Vagina (tissue), 2 donors: ENCODE measurements at regions not wholly inside any gene's neighbourhood (a gene's known extent, or its start where the extent isn't known, plus 50 kb on each side); places are given as distances from the start of the nearest gene placed in this dataset.

Source experiments
- DNase-seq, 2 donors: peaks; one replicate each; pipeline ENCODE4 v3.0.0-alpha.2; 2017; ENCODE audit errors: extremely low spot score in 2 of 2
- H3K27ac ChIP-seq: fragments of 200-600 bp; sonication (generic); one replicate; pipeline ENCODE4 v1.5.1; 2019
- H3K27me3 ChIP-seq: fragments of 200-600 bp; sonication (generic); one replicate; pipeline ENCODE4 v1.5.1; 2019
- H3K36me3 ChIP-seq, 2 donors: fragments of 200-600 bp; sonication (generic); one replicate each; pipeline ENCODE4 v1.5.1; 2017 to 2019
- H3K4me1 ChIP-seq: fragments of 200-600 bp; sonication (generic); one replicate; pipeline ENCODE4 v1.5.1; 2019
- H3K4me3 ChIP-seq, 2 donors: fragments of 200-600 bp; sonication (generic); 1 replicate in 1 of 2; 2 replicates in 1 of 2; pipeline ENCODE4 v1.5.1; 2016 to 2019
- H3K9me3 ChIP-seq: fragments of 200-600 bp; sonication (generic); one replicate; pipeline ENCODE4 v1.5.1; 2019
- CTCF ChIP-seq, 3 experiments: fragments of 450-650 bp in 2 of 3; fragments of 200-600 bp in 1 of 3; sonication (generic) in 1 of 3; IDR thresholded peaks; one replicate each; pipeline ENCODE4 v1.5.1; 2017 to 2019; ENCODE audit warnings: antibody characterized with exemption in 3 of 3, mild to moderate bottlenecking in 2 of 3, moderate library complexity in 2 of 3
- POLR2A ChIP-seq, 2 donors: fragments of 450-650 bp; IDR thresholded peaks; one replicate each; pipeline ENCODE4 v1.6.1; 2017; ENCODE audit warnings: antibody characterized with exemption in 2 of 2, mild to moderate bottlenecking in 2 of 2, moderate library complexity in 2 of 2
- POLR2AphosphoS5 ChIP-seq, 2 donors: sonication (generic); formaldehyde crosslinking; IDR thresholded peaks; one replicate each; pipeline ENCODE4 v1.9.0; 2017; ENCODE audit warnings: antibody characterized with exemption in 2 of 2, mild to moderate bottlenecking in 2 of 2, low read depth in 1 of 2; ENCODE audit not compliant: insufficient read depth in 1 of 2
- intact Hi-C: fragments of 100-400 bp; cut with DNase I; formaldehyde crosslinking; loops from one replicate; pipeline ENCODE4 v1.15.1; 2023

- Histone ChIP-seq H3K36me3 (no peaks in the 10 kb centered on the region), H3K4me3 (no peak overlapping the region), H3K27me3 (no peaks in the 10 kb centered on the region), H3K27ac (no peak overlapping the region), H3K9me3 (no peaks in the 10 kb centered on the region), H3K4me1 (no peaks in the 10 kb centered on the region)
- DNase-seq = no peak
- TF ChIP-seq CTCF (IDR thresholded peaks at IDR 0.05) (no peak), POLR2A (IDR thresholded peaks at IDR 0.05) (no peak), POLR2AphosphoS5 (IDR thresholded peaks at IDR 0.05; ENCODE audit: insufficient read depth in 1 of 2, low read depth in 1 of 2) (no peak)
- intact Hi-C loops = no loop called here
Observed at GRCh38 chr9:32255026-32255425, 129.4 kb upstream of the ACO1 start.

DNA sequence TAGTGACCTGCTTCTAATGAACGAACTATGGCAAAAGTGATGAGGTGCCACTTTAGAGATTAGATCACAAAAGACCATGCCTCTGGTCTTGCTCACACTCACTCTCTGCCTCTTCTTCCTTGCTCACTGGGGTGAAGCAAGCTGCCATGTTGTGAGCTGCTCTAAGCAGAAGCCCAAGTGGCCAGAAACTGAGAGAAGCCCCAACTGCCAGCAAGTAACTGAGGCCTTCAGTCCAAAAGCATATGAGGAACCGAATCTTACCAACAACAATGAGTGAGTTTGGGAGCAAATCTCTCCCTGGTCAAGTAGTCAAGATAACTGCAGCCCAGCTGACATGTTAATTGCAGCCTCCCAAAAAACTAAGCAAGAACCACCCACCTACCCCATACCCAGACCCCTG, 126.0 kb upstream of the ACO1 start:
- Histone ChIP-seq H3K27me3 (no peaks in the 10 kb centered on the region), H3K9me3 (no peaks in the 10 kb centered on the region), H3K36me3 (no peaks in the 10 kb centered on the region), H3K4me3 (no peak overlapping the region), H3K27ac (no peak overlapping the region), H3K4me1 (no peaks in the 10 kb centered on the region)
- intact Hi-C loops = no loop called here
- no peak for TF ChIP-seq POLR2AphosphoS5 (IDR thresholded peaks at IDR 0.05; ENCODE audit: insufficient read depth in 1 of 2, low read depth in 1 of 2)
- no peak for TF ChIP-seq POLR2A (IDR thresholded peaks at IDR 0.05)
- TF ChIP-seq CTCF (IDR thresholded peaks at IDR 0.05) = no peak
- no peak for DNase-seq

- H3K4me1 ChIP-seq = no peaks in the 10 kb centered on the region
- H3K36me3 ChIP-seq = no peaks in the 10 kb centered on the region
- H3K27ac ChIP-seq = no peak overlapping the region
- intact Hi-C loops = no loop called here
- TF ChIP-seq POLR2A (IDR thresholded peaks at IDR 0.05) (no peak), POLR2AphosphoS5 (IDR thresholded peaks at IDR 0.05; ENCODE audit: insufficient read depth in 1 of 2, low read depth in 1 of 2) (no peak), CTCF (IDR thresholded peaks at IDR 0.05) (no peak)
- DNase-seq = no peak
- no peaks in the 10 kb centered on the region for H3K27me3 ChIP-seq
- no peak overlapping the region for H3K4me3 ChIP-seq
- no peaks in the 10 kb centered on the region for H3K9me3 ChIP-seq
Observed at GRCh38 chr9:32260151-32260862, 124.1 kb upstream of the ACO1 start.

GRCh38 chr9:32264170-32264864, 120.1 kb upstream of the ACO1 start:
- no peak overlapping the region for H3K27ac ChIP-seq
- H3K4me3 ChIP-seq = no peak overlapping the region
- H3K4me1 ChIP-seq = no peaks in the 10 kb centered on the region
- intact Hi-C loops = no loop called here
- no peaks in the 10 kb centered on the region for H3K27me3 ChIP-seq
- H3K9me3 ChIP-seq = no peaks in the 10 kb centered on the region
- no peak for DNase-seq
- no peak for TF ChIP-seq POLR2AphosphoS5 (IDR thresholded peaks at IDR 0.05; ENCODE audit: insufficient read depth in 1 of 2, low read depth in 1 of 2)
- TF ChIP-seq POLR2A (IDR thresholded peaks at IDR 0.05) = no peak
- no peak for TF ChIP-seq CTCF (IDR thresholded peaks at IDR 0.05)
- H3K36me3 ChIP-seq = no peaks in the 10 kb centered on the region

GRCh38 chr9:32265037-32265436, 119.4 kb upstream of the ACO1 start:
- Histone ChIP-seq H3K27ac (no peak overlapping the region), H3K36me3 (no peaks in the 10 kb centered on the region), H3K4me1 (no peaks in the 10 kb centered on the region), H3K9me3 (no peaks in the 10 kb centered on the region), H3K27me3 (no peaks in the 10 kb centered on the region), H3K4me3 (no peak overlapping the region)
- intact Hi-C loops = no loop called here
- DNase-seq = no peak
- TF ChIP-seq CTCF (IDR thresholded peaks at IDR 0.05) = no peak
- no peak for TF ChIP-seq POLR2A (IDR thresholded peaks at IDR 0.05)
- no peak for TF ChIP-seq POLR2AphosphoS5 (IDR thresholded peaks at IDR 0.05; ENCODE audit: insufficient read depth in 1 of 2, low read depth in 1 of 2)
